ENCODE measurements at regions not wholly inside any gene's neighbourhood (a gene's known extent, or its start where the extent isn't known, plus 50 kb on each side); places are given as distances from the start of the nearest gene placed in this dataset.
A peak's percentile ranks its signal among the peaks of the same experiment; 100 is the strongest.

DNA sequence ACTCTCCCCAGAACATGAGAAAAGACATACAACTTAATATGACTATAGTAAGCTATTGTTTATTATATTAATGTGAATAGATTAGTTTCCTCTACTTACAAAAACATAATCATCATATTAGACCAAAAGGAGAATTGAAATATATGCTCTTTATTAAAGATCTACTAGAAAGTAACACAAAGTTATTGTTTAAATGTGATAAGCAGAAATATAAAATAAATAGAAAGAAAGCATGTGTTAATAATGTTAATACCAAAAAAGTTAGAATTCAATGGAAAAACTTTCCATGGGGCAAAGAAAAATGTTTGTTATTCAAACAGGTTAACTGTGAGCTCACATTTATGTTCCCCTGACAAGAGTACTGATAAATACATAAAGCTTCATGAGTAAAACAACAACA is 421.4 kb upstream of the UBE2E3 start:
- TF ChIP-seq, protein P1, sequence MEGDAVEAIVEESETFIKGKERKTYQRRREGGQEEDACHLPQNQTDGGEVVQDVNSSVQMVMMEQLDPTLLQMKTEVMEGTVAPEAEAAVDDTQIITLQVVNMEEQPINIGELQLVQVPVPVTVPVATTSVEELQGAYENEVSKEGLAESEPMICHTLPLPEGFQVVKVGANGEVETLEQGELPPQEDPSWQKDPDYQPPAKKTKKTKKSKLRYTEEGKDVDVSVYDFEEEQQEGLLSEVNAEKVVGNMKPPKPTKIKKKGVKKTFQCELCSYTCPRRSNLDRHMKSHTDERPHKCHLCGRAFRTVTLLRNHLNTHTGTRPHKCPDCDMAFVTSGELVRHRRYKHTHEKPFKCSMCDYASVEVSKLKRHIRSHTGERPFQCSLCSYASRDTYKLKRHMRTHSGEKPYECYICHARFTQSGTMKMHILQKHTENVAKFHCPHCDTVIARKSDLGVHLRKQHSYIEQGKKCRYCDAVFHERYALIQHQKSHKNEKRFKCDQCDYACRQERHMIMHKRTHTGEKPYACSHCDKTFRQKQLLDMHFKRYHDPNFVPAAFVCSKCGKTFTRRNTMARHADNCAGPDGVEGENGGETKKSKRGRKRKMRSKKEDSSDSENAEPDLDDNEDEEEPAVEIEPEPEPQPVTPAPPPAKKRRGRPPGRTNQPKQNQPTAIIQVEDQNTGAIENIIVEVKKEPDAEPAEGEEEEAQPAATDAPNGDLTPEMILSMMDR (IDR thresholded peaks at IDR 0.05; ENCODE audit: insufficient read depth, low read length): no peak
- no peak overlapping the region for H3K4me3 ChIP-seq (ENCODE audit: low read depth, low read length)
- no peak for DNase-seq (ENCODE audit: low read depth)

DNA sequence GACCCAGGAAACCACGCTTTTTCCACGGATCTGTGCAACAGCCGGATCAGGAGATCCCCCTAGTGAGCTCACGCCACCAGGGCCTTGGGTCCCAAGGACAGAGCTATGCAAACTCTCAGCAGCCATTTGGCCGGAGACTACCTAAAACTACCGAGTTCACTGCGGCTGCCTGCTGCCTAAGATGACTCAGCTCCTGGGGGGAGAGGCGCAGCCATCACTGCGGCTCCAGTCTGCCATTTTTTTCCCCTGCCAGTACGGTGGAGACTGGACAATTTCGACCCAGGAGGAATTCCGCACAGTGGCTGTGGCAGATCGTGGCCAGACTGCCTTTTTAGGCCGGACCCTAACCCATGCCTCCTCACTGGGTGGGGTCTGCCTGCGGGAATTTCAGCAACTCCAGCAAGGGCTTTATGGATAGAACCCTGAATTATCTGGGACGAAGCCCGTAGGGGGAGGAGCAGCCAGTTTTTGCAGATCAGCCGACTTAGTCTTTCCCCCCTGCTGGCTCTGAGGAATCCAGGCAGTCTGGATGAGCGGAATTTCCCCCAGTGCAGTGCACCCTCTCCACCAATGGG is 424.9 kb upstream of the UBE2E3 start:
- TF ChIP-seq, protein P1 (IDR thresholded peaks at IDR 0.05; ENCODE audit: insufficient read depth, low read length): no peak
- no peak for DNase-seq (ENCODE audit: low read depth)
- no peak overlapping the region for H3K4me3 ChIP-seq (ENCODE audit: low read depth, low read length)

DNA sequence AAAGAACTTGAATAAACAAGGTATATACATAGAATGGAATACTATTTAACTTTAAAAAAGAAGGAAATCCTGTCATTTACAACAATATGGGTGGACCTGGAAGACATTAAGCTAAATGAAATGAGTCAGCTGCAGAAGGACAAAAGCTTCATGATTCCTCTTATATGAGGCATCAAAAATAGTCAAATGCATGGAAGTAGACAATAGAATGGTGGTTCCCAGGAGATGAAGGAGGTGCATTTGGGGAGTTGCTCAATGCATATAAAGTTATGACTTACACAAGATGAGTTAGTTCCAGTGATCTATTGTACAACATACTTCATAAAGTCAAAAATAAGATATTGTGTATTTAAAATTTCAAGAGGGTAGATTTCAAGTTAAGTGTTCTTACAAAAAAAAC is 426.1 kb upstream of the UBE2E3 start:
- peak; percentile 22 for DNase-seq (ENCODE audit: low read depth)
- TF ChIP-seq, protein P1 (IDR thresholded peaks at IDR 0.05; ENCODE audit: insufficient read depth, low read length): no peak
- H3K4me3 ChIP-seq (ENCODE audit: low read depth, low read length): no peak overlapping the region

DNA sequence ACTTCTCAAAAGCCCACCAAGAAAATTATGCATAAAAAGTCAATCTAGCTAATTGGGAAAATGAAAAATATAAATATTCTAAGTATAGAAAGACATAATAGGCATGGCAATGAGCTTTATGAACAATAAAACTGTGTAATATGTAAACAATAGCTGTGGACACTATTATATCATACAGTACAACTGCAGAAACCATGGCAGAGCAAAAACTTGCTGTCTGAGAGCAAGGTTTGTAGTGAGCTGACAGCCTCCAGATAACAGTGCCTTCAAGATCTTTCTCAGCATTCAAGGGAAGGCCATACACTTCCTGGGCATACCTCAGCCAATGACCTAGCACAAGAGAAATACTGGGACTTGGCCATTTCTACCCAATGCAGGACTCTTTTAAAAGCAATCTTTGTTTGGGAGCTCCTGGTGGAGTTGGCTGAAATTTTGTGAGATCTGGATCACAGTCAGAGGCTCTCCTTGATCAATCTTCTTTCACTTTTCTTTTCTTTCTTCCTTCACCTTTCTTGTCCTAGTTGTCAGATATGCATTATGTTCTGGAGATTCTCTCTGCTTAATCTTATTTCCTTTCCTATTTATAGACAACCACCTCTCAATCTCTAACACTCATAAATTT is 427.2 kb upstream of the UBE2E3 start:
- TF ChIP-seq, protein P1 (IDR thresholded peaks at IDR 0.05; ENCODE audit: insufficient read depth, low read length): no peak
- no peak overlapping the region for H3K4me3 ChIP-seq (ENCODE audit: low read depth, low read length)
- DNase-seq (ENCODE audit: low read depth): peak; percentile 20

DNA sequence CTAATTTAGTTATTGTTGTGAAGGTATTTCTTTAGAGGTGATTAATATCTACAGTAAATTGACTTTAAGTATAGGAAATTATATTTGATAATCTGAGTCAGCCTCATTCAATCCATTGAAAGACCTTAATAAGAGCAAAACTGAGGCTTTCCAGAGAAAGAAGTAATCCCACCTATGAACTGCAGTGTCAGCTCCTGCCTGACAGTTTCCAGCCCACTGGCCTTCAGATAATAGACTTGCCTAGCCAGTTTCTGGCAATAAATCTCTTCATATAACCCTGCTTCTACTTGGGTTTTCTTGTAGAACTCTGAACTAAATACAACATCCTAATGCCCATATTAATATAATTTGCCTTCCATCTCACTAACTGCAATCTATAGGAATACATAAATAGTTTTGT is 437.9 kb upstream of the UBE2E3 start:
- no peak overlapping the region for H3K4me3 ChIP-seq (ENCODE audit: low read depth, low read length)
- TF ChIP-seq, protein P1 (IDR thresholded peaks at IDR 0.05; ENCODE audit: insufficient read depth, low read length): no peak
- no peak for DNase-seq (ENCODE audit: low read depth)

DNA sequence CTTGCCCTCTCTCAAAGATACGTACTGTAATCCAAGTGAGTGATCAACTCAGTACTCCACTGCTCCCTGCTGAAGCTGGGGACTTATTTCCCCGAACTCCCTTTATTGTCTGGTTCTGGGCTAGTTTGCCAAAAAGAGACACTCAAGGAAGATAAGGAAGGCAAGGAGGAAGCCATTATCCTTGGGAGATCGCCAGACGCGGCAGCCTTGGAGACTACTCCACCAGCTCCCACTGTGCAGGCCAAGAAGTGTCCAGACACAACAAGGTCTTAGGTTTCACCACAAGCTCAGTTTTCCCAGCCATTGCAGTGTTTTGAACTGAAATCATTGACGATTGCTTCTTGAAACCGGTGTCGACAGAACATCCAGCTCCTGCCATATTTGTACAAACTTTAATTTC is 439.6 kb upstream of the UBE2E3 start:
- no peak overlapping the region for H3K4me3 ChIP-seq (ENCODE audit: low read depth, low read length)
- TF ChIP-seq, protein P1 (IDR thresholded peaks at IDR 0.05; ENCODE audit: insufficient read depth, low read length): no peak
- peak; percentile 22 for DNase-seq (ENCODE audit: low read depth)

DNA sequence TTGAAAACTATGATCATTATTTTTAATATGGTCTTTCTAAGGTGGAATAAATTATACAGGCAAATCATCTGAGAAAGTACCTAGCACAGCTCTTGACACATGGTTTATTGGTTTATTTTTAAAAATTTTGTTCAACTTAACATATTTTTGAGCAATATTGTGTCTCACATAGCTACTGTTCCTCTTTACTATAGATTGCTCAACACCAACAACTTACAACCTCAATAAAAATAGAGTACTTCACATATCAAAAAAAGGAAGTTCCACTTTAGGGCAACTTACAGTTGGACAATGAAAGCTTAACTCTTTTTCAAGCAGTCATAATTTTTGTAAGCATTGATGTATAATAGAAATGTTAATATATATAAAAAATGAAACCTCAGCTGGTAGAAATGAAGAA is 440.9 kb upstream of the UBE2E3 start:
- H3K4me3 ChIP-seq (ENCODE audit: low read depth, low read length): no peak overlapping the region
- DNase-seq (ENCODE audit: low read depth): no peak
- TF ChIP-seq, protein P1 (IDR thresholded peaks at IDR 0.05; ENCODE audit: insufficient read depth, low read length): no peak

Measured in fibroblast of the aortic adventitia (primary cell).